ENCODE measurements at regions not wholly inside any gene's neighbourhood (a gene's known extent, or its start where the extent isn't known, plus 50 kb on each side); places are given as distances from the start of the nearest gene placed in this dataset.

GRCh38 chr5:4772591-4772990 is 367.5 kb upstream of the ADAMTS16 start:
- H3K4me3 ChIP-seq (ENCODE audit: control insufficient read depth, low read depth, low read length), result no peak overlapping the region
- no peak for DNase-seq (ENCODE audit: low read depth)
- TF ChIP-seq, protein P1, sequence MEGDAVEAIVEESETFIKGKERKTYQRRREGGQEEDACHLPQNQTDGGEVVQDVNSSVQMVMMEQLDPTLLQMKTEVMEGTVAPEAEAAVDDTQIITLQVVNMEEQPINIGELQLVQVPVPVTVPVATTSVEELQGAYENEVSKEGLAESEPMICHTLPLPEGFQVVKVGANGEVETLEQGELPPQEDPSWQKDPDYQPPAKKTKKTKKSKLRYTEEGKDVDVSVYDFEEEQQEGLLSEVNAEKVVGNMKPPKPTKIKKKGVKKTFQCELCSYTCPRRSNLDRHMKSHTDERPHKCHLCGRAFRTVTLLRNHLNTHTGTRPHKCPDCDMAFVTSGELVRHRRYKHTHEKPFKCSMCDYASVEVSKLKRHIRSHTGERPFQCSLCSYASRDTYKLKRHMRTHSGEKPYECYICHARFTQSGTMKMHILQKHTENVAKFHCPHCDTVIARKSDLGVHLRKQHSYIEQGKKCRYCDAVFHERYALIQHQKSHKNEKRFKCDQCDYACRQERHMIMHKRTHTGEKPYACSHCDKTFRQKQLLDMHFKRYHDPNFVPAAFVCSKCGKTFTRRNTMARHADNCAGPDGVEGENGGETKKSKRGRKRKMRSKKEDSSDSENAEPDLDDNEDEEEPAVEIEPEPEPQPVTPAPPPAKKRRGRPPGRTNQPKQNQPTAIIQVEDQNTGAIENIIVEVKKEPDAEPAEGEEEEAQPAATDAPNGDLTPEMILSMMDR (conservative IDR thresholded peaks at IDR 0.05; ENCODE audit: control insufficient read depth, insufficient read depth, low read depth, low read length), result no peak

DNA sequence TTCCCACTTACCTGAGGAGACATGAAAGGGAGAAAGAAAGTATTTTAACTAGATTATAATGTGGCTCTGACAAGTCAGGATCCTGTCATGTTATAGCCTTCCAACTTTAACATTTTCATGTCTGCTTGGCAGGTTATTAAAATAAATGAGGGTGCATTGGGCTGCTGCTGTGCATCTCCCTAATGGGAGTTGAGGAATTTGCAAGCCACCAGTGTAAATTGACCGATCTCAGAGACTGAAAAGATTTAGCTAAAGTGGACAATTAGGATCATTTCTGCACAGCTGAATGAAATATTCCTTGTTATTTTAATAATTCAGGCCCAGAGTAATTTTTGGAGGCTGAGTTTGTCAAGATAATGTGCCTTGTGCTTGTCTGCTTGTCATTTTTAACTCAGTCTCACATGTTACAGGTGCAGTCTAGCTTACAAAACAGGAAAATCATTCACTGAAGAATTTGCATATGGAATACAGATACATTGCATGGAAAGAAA is 366.3 kb upstream of the ADAMTS16 start:
- no peak for DNase-seq (ENCODE audit: low read depth)
- TF ChIP-seq, protein P1 (conservative IDR thresholded peaks at IDR 0.05; ENCODE audit: control insufficient read depth, insufficient read depth, low read depth, low read length), result no peak
- no peak overlapping the region for H3K4me3 ChIP-seq (ENCODE audit: control insufficient read depth, low read depth, low read length)

DNA sequence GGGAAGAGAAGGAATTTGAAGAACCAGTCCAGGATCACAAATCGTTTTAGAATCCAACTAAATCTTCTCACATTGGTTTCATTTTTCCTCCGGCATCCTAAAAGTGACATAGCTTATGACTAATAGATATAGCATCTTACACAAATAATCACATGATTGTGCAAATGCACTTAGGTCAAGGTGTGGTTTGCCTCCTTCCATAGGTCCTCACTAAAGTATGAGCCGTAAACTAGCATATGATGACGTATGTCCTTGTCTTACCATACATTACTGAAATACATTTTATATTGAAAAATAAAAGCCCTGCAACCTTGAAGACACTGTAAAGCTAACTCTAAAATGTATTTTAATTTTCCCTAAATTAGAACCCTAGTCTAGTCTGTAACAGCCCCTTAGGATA is 362.7 kb upstream of the ADAMTS16 start:
- no peak for DNase-seq (ENCODE audit: low read depth)
- TF ChIP-seq, protein P1 (conservative IDR thresholded peaks at IDR 0.05; ENCODE audit: control insufficient read depth, insufficient read depth, low read depth, low read length), result no peak
- no peak overlapping the region for H3K4me3 ChIP-seq (ENCODE audit: control insufficient read depth, low read depth, low read length)

- TF ChIP-seq, protein P1 (conservative IDR thresholded peaks at IDR 0.05; ENCODE audit: control insufficient read depth, insufficient read depth, low read depth, low read length), result no peak
- no peak overlapping the region for H3K4me3 ChIP-seq (ENCODE audit: control insufficient read depth, low read depth, low read length)
- DNase-seq (ENCODE audit: low read depth), result no peak
These were observed 359.5 kb upstream of the ADAMTS16 start for GRCh38 chr5:4780633-4781032.

- no peak overlapping the region for H3K4me3 ChIP-seq (ENCODE audit: control insufficient read depth, low read depth, low read length)
- no peak for DNase-seq (ENCODE audit: low read depth)
- TF ChIP-seq, protein P1 (conservative IDR thresholded peaks at IDR 0.05; ENCODE audit: control insufficient read depth, insufficient read depth, low read depth, low read length), result no peak
These were observed 358.8 kb upstream of the ADAMTS16 start for GRCh38 chr5:4781299-4781698.

GRCh38 chr5:4785971-4786370 is 354.2 kb upstream of the ADAMTS16 start:
- TF ChIP-seq, protein P1 (conservative IDR thresholded peaks at IDR 0.05; ENCODE audit: control insufficient read depth, insufficient read depth, low read depth, low read length), result no peak
- H3K4me3 ChIP-seq (ENCODE audit: control insufficient read depth, low read depth, low read length), result no peak overlapping the region
- no peak for DNase-seq (ENCODE audit: low read depth)

- DNase-seq (ENCODE audit: low read depth), result no peak
- TF ChIP-seq, protein P1 (conservative IDR thresholded peaks at IDR 0.05; ENCODE audit: control insufficient read depth, insufficient read depth, low read depth, low read length), result no peak
- no peak overlapping the region for H3K4me3 ChIP-seq (ENCODE audit: control insufficient read depth, low read depth, low read length)
These were observed 342.7 kb upstream of the ADAMTS16 start for GRCh38 chr5:4797445-4797844.
